Colonic mucosa (tissue), 4 donors: ENCODE measurements at regions not wholly inside any gene's neighbourhood (a gene's known extent, or its start where the extent isn't known, plus 50 kb on each side); places are given as distances from the start of the nearest gene placed in this dataset.

Experiments
- DNase-seq: peaks from one replicate; pipeline ENCODE4 v3.0.0-alpha.2; 2020
- H3K27ac ChIP-seq: fragments of 200-600 bp; one replicate; pipeline ENCODE4 v1.8.0; 2021
- H3K27me3 ChIP-seq: fragments of 200-600 bp; one replicate; pipeline ENCODE4 v1.8.0; 2021
- H3K36me3 ChIP-seq: fragments of 200-600 bp; one replicate; pipeline ENCODE4 v1.8.0; 2021
- H3K4me1 ChIP-seq: fragments of 200-600 bp; one replicate; pipeline ENCODE4 v1.8.0; 2021; ENCODE audit warnings: mild to moderate bottlenecking
- H3K4me3 ChIP-seq: fragments of 200-600 bp; one replicate; pipeline ENCODE4 v1.8.0; 2021
- H3K9ac ChIP-seq, 2 donors: one replicate each; pipeline ENCODE4 v1.7.0; 2013; ENCODE audit warnings: control low read depth in 2 of 2, low read depth in 2 of 2, low read length in 2 of 2
- H3K9me3 ChIP-seq: fragments of 200-600 bp; one replicate; pipeline ENCODE4 v1.8.0; 2021
- intact Hi-C: fragments of 100-400 bp; cut with DNase I; formaldehyde crosslinking; loops from one replicate; pipeline ENCODE4 v1.14.1; 2022
- TF ChIP-seq, protein P1 (sequence below): fragments of 200-600 bp; IDR thresholded peaks from one replicate; pipeline ENCODE4 v1.8.0; 2022; ENCODE audit warnings: antibody characterized with exemption, mild to moderate bottlenecking
- donor health status: healthy.
- donor health status: DM: no; HTN: no; CAD: no.
- donor health status: DM: no; HTN: no; CAD: no.

DNA sequence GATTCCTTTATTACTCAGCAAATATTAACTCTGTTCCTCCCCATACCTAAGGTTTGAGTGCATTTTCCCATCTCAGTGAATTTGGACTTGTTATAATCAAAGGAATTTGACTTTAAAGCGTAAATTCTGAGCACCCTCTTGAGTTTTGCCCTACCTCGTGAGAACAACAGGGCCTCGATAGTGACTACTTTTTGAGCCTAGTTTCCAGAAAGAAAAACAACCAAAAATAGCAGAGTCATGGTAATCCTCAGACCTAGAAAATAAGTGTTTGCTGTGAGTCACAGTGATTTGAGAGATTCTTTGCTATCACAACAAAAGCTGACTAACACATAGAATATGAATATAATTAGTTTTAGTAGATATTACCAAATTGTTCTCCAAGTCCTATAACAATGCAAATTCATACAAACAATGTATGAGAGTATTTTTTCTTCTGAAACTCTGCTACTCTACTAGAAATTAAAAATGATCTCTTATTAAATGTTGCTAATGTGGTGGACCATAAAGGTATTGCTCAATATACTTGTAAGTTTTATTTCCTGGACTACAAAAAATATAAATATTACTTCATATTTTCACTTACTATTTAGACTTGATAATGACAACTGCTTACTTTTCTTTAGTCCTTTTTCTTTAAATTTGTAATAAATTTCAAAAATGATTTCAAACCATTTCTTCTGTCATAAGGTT is 759.7 kb downstream of the BRINP1 start:
- intact Hi-C loops: no loop called here
- H3K9ac ChIP-seq: no peak overlapping the region
- H3K27me3 ChIP-seq: no peaks in the 10 kb centered on the region
- TF ChIP-seq, protein P1, sequence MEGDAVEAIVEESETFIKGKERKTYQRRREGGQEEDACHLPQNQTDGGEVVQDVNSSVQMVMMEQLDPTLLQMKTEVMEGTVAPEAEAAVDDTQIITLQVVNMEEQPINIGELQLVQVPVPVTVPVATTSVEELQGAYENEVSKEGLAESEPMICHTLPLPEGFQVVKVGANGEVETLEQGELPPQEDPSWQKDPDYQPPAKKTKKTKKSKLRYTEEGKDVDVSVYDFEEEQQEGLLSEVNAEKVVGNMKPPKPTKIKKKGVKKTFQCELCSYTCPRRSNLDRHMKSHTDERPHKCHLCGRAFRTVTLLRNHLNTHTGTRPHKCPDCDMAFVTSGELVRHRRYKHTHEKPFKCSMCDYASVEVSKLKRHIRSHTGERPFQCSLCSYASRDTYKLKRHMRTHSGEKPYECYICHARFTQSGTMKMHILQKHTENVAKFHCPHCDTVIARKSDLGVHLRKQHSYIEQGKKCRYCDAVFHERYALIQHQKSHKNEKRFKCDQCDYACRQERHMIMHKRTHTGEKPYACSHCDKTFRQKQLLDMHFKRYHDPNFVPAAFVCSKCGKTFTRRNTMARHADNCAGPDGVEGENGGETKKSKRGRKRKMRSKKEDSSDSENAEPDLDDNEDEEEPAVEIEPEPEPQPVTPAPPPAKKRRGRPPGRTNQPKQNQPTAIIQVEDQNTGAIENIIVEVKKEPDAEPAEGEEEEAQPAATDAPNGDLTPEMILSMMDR: no peak
- no peaks in the 10 kb centered on the region for H3K36me3 ChIP-seq
- no peaks in the 10 kb centered on the region for H3K9me3 ChIP-seq
- no peak overlapping the region for H3K27ac ChIP-seq
- DNase-seq: no peak
- H3K4me1 ChIP-seq: no peaks in the 10 kb centered on the region
- no peak overlapping the region for H3K4me3 ChIP-seq

DNA sequence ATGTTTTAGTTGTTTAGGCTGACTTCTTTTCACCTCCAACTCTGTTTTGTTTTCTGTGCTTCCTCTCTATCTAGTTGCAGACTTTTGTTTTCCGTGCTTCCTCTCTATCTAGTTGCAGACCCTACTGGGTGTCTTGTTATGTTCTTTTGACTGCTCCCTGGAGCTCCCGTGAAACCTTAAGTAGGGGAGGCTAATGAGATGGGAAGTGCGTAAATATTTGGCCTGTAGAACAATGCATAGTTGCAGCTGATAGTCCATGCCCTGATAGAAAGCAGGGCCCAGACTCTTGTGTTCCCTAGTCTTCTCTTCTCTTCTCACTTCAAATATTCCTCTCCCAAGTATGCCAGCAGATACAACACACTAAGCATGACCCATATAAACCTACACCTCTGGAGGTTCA is 757.0 kb downstream of the BRINP1 start:
- DNase-seq: no peak
- H3K36me3 ChIP-seq: no peaks in the 10 kb centered on the region
- no peak overlapping the region for H3K27ac ChIP-seq
- H3K9ac ChIP-seq: no peak overlapping the region
- no peak overlapping the region for H3K4me3 ChIP-seq
- TF ChIP-seq, protein P1: no peak
- intact Hi-C loops: no loop called here
- no peaks in the 10 kb centered on the region for H3K27me3 ChIP-seq
- H3K4me1 ChIP-seq: no peaks in the 10 kb centered on the region
- H3K9me3 ChIP-seq: no peaks in the 10 kb centered on the region

DNA sequence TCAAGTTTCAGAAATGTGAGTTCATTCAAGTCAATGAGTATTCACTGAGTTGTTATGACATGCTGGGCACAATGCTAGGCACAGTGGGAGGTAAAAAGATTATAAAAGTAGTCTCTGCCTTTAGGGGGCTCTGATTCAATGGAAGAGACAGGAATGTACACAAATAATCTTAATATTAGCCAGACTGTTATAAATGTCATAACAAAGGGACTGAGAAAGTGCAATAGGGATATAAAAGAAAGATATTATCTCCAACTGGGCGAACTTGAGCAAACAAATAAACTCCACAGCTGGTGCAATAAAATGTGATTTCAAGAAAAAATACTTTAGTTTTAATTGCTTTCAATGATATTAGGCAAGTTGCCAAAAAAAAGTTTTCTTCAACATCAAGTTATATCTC is 755.2 kb downstream of the BRINP1 start:
- Histone ChIP-seq H3K4me3 (no peak overlapping the region), H3K9me3 (no peaks in the 10 kb centered on the region), H3K36me3 (no peaks in the 10 kb centered on the region), H3K27me3 (no peaks in the 10 kb centered on the region), H3K4me1 (no peaks in the 10 kb centered on the region), H3K9ac (no peak overlapping the region), H3K27ac (no peak overlapping the region)
- intact Hi-C loops: no loop called here
- TF ChIP-seq, protein P1: no peak
- DNase-seq: no peak

DNA sequence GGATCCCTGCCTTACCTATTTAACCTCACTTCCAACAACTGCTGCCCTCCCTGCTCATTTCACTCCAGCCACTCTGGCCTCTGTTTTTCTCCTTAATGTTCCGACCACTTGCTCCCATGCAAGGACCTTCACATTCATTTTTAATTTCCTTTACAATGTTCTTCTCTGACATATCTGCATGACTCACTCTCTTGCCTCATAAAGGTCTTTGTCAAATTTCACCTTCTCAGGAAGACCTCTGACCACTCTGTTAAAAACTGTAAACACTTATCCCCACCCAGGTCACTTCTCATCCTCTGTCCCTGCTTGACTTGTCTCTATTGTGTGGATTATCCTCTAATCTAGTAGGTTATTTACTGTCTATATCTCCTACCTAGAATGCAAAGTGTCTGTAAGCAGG is 751.2 kb downstream of the BRINP1 start:
- intact Hi-C loops: no loop called here
- DNase-seq: no peak
- no peaks in the 10 kb centered on the region for H3K4me1 ChIP-seq
- H3K27me3 ChIP-seq: no peaks in the 10 kb centered on the region
- H3K36me3 ChIP-seq: no peaks in the 10 kb centered on the region
- TF ChIP-seq, protein P1: no peak
- H3K9me3 ChIP-seq: no peaks in the 10 kb centered on the region
- no peak overlapping the region for H3K27ac ChIP-seq
- H3K9ac ChIP-seq: no peak overlapping the region
- no peak overlapping the region for H3K4me3 ChIP-seq

DNA sequence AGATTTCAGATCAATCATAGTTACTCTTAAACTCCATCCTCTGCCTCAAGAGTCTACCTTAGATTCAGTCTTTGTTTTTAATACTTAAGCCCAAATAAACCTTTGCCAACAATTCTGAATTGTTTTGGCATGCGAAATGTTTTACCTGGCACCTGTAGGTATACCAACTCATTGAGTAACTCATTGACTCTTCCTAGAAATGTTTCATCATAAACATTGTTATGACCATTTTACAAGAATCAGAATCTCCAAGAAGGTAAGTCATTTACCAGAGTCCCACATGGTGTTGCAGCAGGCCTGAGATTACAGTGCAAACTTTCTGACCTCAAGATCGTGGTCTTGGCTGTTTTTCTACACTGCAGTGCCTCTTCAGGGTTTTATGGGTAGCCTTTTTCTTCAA is 750.4 kb downstream of the BRINP1 start:
- no peaks in the 10 kb centered on the region for H3K4me1 ChIP-seq
- no peak for DNase-seq
- no peak overlapping the region for H3K27ac ChIP-seq
- no peaks in the 10 kb centered on the region for H3K9me3 ChIP-seq
- TF ChIP-seq, protein P1: no peak
- no peaks in the 10 kb centered on the region for H3K36me3 ChIP-seq
- intact Hi-C loops: no loop called here
- no peaks in the 10 kb centered on the region for H3K27me3 ChIP-seq
- no peak overlapping the region for H3K4me3 ChIP-seq
- H3K9ac ChIP-seq: no peak overlapping the region
